Nephron (organoid): ENCODE measurements at regions not wholly inside any gene's neighbourhood (a gene's known extent, or its start where the extent isn't known, plus 50 kb on each side); places are given as distances from the start of the nearest gene placed in this dataset.
A peak's percentile ranks its signal among the peaks of the same experiment; 100 is the strongest.
"Not testable (repeated sequence)": the region's sequence is repeated elsewhere in the genome, so short reads cannot be mapped to it uniquely, and the experiment has no call there.

Experiments used
- H3K27ac Mint-ChIP-seq, 3 experiments: 2 replicates each; pipeline ENCODE4 v1.8.0; 2020; ENCODE audit warnings: mixed read lengths in 3 of 3, mild to moderate bottlenecking in 2 of 3, moderate library complexity in 1 of 3
- H3K27me3 Mint-ChIP-seq: 2 replicates; pipeline ENCODE4 v1.8.0; 2021; ENCODE audit warnings: low read depth, mild to moderate bottlenecking, moderate library complexity, mixed read lengths
- H3K36me3 Mint-ChIP-seq: 2 replicates; pipeline ENCODE4 v1.8.0; 2020; ENCODE audit warnings: low read depth, mixed read lengths
- H3K4me1 Mint-ChIP-seq: 2 replicates; pipeline ENCODE4 v1.8.0; 2020; ENCODE audit warnings: mixed read lengths
- H3K4me3 Mint-ChIP-seq, 3 experiments: 2 replicates each; pipeline ENCODE4 v1.8.0; 2020; ENCODE audit warnings: mild to moderate bottlenecking in 3 of 3, mixed read lengths in 3 of 3, moderate library complexity in 2 of 3
- H3K9me3 Mint-ChIP-seq: 2 replicates; pipeline ENCODE4 v1.8.0; 2020; ENCODE audit warnings: mixed read lengths
- CTCF ChIP-seq, 3 experiments: fragments of 200-600 bp; sonication (generic); IDR thresholded peaks; one replicate each; pipeline ENCODE4 v1.5.0; 2021; ENCODE audit warnings: antibody characterized with exemption in 3 of 3; ENCODE audit not compliant: unreplicated experiment in 3 of 3

- Mint-ChIP-seq H3K27me3 (no peaks in the 10 kb centered on the region), H3K4me3 (no peak overlapping the region), H3K27ac (no peak overlapping the region), H3K36me3 (no peaks in the 10 kb centered on the region), H3K4me1 (no peaks in the 10 kb centered on the region), H3K9me3 (peaks cover 10% of the 10 kb centered on the region)
- no peak for TF ChIP-seq CTCF (IDR thresholded peaks at IDR 0.05; ENCODE audit: unreplicated experiment in 3 of 3)
Observed at GRCh38 chr5:118430076-118430475, 558.3 kb downstream of the DTWD2 start.

- peaks cover 9% of the 10 kb centered on the region for H3K9me3 Mint-ChIP-seq
Observed at GRCh38 chr5:118407958-118408357, 580.4 kb downstream of the DTWD2 start.

GRCh38 chr5:118405650-118406061, 582.7 kb downstream of the DTWD2 start:
- Mint-ChIP-seq H3K4me3 (peak overlapping the region in 1 of 3 experiments; percentile 8), H3K9me3 (peaks cover 17% of the 10 kb centered on the region), H3K27me3 (no peaks in the 10 kb centered on the region), H3K27ac (peak overlapping the region in 2 of 3 experiments; percentile 70 to 86), H3K36me3 (no peaks in the 10 kb centered on the region), H3K4me1 (peaks cover 22% of the 10 kb centered on the region)
- TF ChIP-seq CTCF (IDR thresholded peaks at IDR 0.05; ENCODE audit: unreplicated experiment in 3 of 3), result no peak

More at GRCh38 chr5:118407958-118408357, 580.4 kb downstream of the DTWD2 start:
- peaks cover 22% of the 10 kb centered on the region for H3K4me1 Mint-ChIP-seq
- H3K36me3 Mint-ChIP-seq, result no peaks in the 10 kb centered on the region
- H3K27me3 Mint-ChIP-seq, result no peaks in the 10 kb centered on the region
- TF ChIP-seq CTCF (IDR thresholded peaks at IDR 0.05; ENCODE audit: unreplicated experiment in 3 of 3), result no peak
- H3K27ac Mint-ChIP-seq, result peak overlapping the region in 2 of 3 experiments; percentile 2 to 11
- no peak overlapping the region for H3K4me3 Mint-ChIP-seq

- Mint-ChIP-seq H3K27me3 (no peaks in the 10 kb centered on the region), H3K9me3 (peaks cover 6% of the 10 kb centered on the region), H3K4me3 (no peak overlapping the region), H3K27ac (no peak overlapping the region), H3K36me3 (no peaks in the 10 kb centered on the region), H3K4me1 (no peaks in the 10 kb centered on the region)
- TF ChIP-seq CTCF (IDR thresholded peaks at IDR 0.05; ENCODE audit: unreplicated experiment in 3 of 3), result no peak
Observed at GRCh38 chr5:118397236-118397635, 591.1 kb downstream of the DTWD2 start.

GRCh38 chr5:118392491-118392890, 595.9 kb downstream of the DTWD2 start:
- no peak overlapping the region for H3K27ac Mint-ChIP-seq
- H3K4me3 Mint-ChIP-seq, result no peak overlapping the region
- H3K9me3 Mint-ChIP-seq, result peaks cover 5% of the 10 kb centered on the region
- no peaks in the 10 kb centered on the region for H3K36me3 Mint-ChIP-seq
- H3K4me1 Mint-ChIP-seq, result no peaks in the 10 kb centered on the region
- H3K27me3 Mint-ChIP-seq, result no peaks in the 10 kb centered on the region
- TF ChIP-seq CTCF (IDR thresholded peaks at IDR 0.05; ENCODE audit: unreplicated experiment in 3 of 3), result no peak

GRCh38 chr5:118382931-118383330, 605.4 kb downstream of the DTWD2 start:
- not testable (repeated sequence) for H3K36me3 Mint-ChIP-seq, H3K27ac Mint-ChIP-seq, H3K27me3 Mint-ChIP-seq, H3K4me3 Mint-ChIP-seq
- H3K4me1 Mint-ChIP-seq, result peaks cover 16% of the 10 kb centered on the region
- peaks cover 31% of the 10 kb centered on the region for H3K9me3 Mint-ChIP-seq
